GM21528 (cell line): ENCODE measurements at regions not wholly inside any gene's neighbourhood (a gene's known extent, or its start where the extent isn't known, plus 50 kb on each side); places are given as distances from the start of the nearest gene placed in this dataset.

ENCODE experiments used
- ATAC-seq: cut with Tn5 transposase; IDR thresholded peaks from one replicate; pipeline ENCODE4 v1.9.1; 2021; ENCODE audit warnings: mild to moderate bottlenecking, moderate library complexity; ENCODE audit not compliant: unreplicated experiment, low FRiP score

- no peak for ATAC-seq
Measured at GRCh38 chr16:64736857-64737256, 385.0 kb downstream of the CDH11 start.

- no peak for ATAC-seq
Measured at GRCh38 chr16:64731891-64732290, 390.0 kb downstream of the CDH11 start.

- ATAC-seq = no peak
Measured at GRCh38 chr16:64730261-64730660, 391.6 kb downstream of the CDH11 start.

- no peak for ATAC-seq
Measured at GRCh38 chr16:64724339-64724738, 397.5 kb downstream of the CDH11 start.

- no peak for ATAC-seq
Measured at GRCh38 chr16:64718486-64718885, 403.4 kb downstream of the CDH11 start.

- no peak for ATAC-seq
Measured at GRCh38 chr16:64717871-64718270, 404.0 kb downstream of the CDH11 start.

GRCh38 chr16:64715624-64716023, 406.2 kb downstream of the CDH11 start:
- ATAC-seq = no peak

GRCh38 chr16:64712026-64712425, 409.8 kb downstream of the CDH11 start:
- ATAC-seq = no peak

- no peak for ATAC-seq
Measured at GRCh38 chr16:64711596-64711995, 410.3 kb downstream of the CDH11 start.

GRCh38 chr16:64711026-64711425, 410.8 kb downstream of the CDH11 start:
- ATAC-seq = no peak

GRCh38 chr16:64705443-64705842, 416.4 kb downstream of the CDH11 start:
- ATAC-seq = no peak

- no peak for ATAC-seq
Measured at GRCh38 chr16:64704386-64704785, 417.5 kb downstream of the CDH11 start.

GRCh38 chr16:64702415-64702814, 419.4 kb downstream of the CDH11 start:
- ATAC-seq = no peak

- no peak for ATAC-seq
Measured at GRCh38 chr16:64700628-64701027, 421.2 kb downstream of the CDH11 start.

- ATAC-seq = no peak
Measured at GRCh38 chr16:64696866-64697265, 425.0 kb downstream of the CDH11 start.

GRCh38 chr16:64695684-64696083, 426.2 kb downstream of the CDH11 start:
- no peak for ATAC-seq

- no peak for ATAC-seq
Measured at GRCh38 chr16:64693946-64694345, 427.9 kb downstream of the CDH11 start.

- no peak for ATAC-seq
Measured at GRCh38 chr16:64687786-64688185, 434.1 kb downstream of the CDH11 start.

- no peak for ATAC-seq
Measured at GRCh38 chr16:64687123-64687522, 434.7 kb downstream of the CDH11 start.

GRCh38 chr16:64679976-64680690, 441.7 kb downstream of the CDH11 start:
- no peak for ATAC-seq

GRCh38 chr16:64669573-64669972, 452.3 kb downstream of the CDH11 start:
- ATAC-seq = no peak

GRCh38 chr16:64667334-64667877, 454.5 kb downstream of the CDH11 start:
- ATAC-seq = no peak
